Right renal pelvis (tissue), 4 donors: ENCODE measurements at regions not wholly inside any gene's neighbourhood (a gene's known extent, or its start where the extent isn't known, plus 50 kb on each side); places are given as distances from the start of the nearest gene placed in this dataset.

Experiments used
- DNase-seq, 4 donors: peaks; one replicate each; pipeline ENCODE4 v3.0.0-alpha.2; 2013; ENCODE audit warnings: low read depth in 4 of 4, low spot score in 3 of 4, missing footprints in 1 of 4

GRCh38 chr6:134381959-134382358, 64.0 kb upstream of the SGK1 start:
- no peak for DNase-seq

GRCh38 chr6:134379599-134379998, 61.7 kb upstream of the SGK1 start:
- DNase-seq: no peak

- DNase-seq: peak in 2 of 4 donors; percentile 12
Measured at GRCh38 chr6:134379076-134379475, 61.2 kb upstream of the SGK1 start.

- DNase-seq: no peak
Measured at GRCh38 chr6:134378426-134378825, 60.5 kb upstream of the SGK1 start.

- no peak for DNase-seq
Measured at GRCh38 chr6:134376785-134377184, 58.9 kb upstream of the SGK1 start.

GRCh38 chr6:134375220-134375580, 57.3 kb upstream of the SGK1 start:
- DNase-seq: no peak

- DNase-seq: no peak
Measured at GRCh38 chr6:134374491-134375219, 56.7 kb upstream of the SGK1 start.

GRCh38 chr6:134373993-134374392, 56.1 kb upstream of the SGK1 start:
- DNase-seq: no peak

- DNase-seq: no peak
Measured at GRCh38 chr6:134373282-134373922, 55.5 kb upstream of the SGK1 start.

- DNase-seq: no peak
Measured at GRCh38 chr6:134372603-134373281, 54.8 kb upstream of the SGK1 start.

GRCh38 chr6:134368670-134369069, 50.8 kb upstream of the SGK1 start:
- DNase-seq: no peak
